ENCODE measurements at regions not wholly inside any gene's neighbourhood (a gene's known extent, or its start where the extent isn't known, plus 50 kb on each side); places are given as distances from the start of the nearest gene placed in this dataset.
A peak's percentile ranks its signal among the peaks of the same experiment; 100 is the strongest.

DNA sequence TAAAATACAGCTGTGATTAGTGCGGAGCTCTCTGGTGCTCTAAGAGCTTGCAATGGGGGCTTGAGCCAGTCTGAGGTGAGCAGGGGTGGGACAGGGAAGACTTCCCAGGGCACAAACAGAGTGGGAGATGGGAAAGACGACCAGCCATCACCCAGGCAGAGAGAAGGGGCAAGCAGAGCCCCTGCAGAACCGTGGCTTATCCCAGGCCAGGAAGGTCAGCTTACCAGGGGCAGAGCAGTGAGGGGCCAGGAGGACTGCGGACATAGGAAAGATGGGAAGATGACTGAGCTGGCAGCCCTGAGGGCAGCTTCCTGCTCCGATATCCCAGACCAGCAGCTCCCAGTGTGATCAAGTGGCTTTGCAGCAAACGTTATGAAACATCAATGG, 55.4 kb upstream of the IFFO2 start:
- WGBS (ENCODE audit: missing lambda C conversion rate): 19% methylated on average over 6 of the region's 6 CpGs
- peak overlapping the region; percentile 69 for H3K4me2 ChIP-seq
- no peak for FAIRE-seq
- peaks cover 73% of the 10 kb centered on the region for H3K4me1 ChIP-seq
- TF ChIP-seq GATA3 (IDR thresholded peaks at IDR 0.05; ENCODE audit: borderline replicate concordance) (no peak), HOXB13 (CRISPR knock-in tag; IDR thresholded peaks at IDR 0.05; ENCODE audit: low read depth) (no peak)
- TF ChIP-seq, protein P1, sequence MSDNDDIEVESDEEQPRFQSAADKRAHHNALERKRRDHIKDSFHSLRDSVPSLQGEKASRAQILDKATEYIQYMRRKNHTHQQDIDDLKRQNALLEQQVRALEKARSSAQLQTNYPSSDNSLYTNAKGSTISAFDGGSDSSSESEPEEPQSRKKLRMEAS (IDR thresholded peaks at IDR 0.05): 0 out of 2 replicates have a peak, but pooled peaks have one; percentile 3
- no peak for DNase-seq (ENCODE audit: low read depth in 1 of 2, low spot score in 1 of 2)
- peak overlapping the region; percentile 97 to 100 for H3K27ac ChIP-seq
- no peaks in the 10 kb centered on the region for H3K9me3 ChIP-seq
- POLR2A ChIA-PET: interaction anchor here (0.5 to 1.6 kb wide), 4 partner anchors 41 to 76 kb away, joined by 3 to 4 read pairs (median 3); no protein-coding TSS in a partner anchor
- CTCF ChIA-PET: interaction anchor here (0.6 to 4.7 kb wide), 30 partner anchors 11 to 455 kb away, joined by 3 to 37 read pairs (median 4); partner anchors contain the start of gene IFFO2
- no peak overlapping the region for H3K4me3 ChIP-seq
- ATAC-seq: peak; percentile 1; a peak in 2 of 6 replicates

DNA sequence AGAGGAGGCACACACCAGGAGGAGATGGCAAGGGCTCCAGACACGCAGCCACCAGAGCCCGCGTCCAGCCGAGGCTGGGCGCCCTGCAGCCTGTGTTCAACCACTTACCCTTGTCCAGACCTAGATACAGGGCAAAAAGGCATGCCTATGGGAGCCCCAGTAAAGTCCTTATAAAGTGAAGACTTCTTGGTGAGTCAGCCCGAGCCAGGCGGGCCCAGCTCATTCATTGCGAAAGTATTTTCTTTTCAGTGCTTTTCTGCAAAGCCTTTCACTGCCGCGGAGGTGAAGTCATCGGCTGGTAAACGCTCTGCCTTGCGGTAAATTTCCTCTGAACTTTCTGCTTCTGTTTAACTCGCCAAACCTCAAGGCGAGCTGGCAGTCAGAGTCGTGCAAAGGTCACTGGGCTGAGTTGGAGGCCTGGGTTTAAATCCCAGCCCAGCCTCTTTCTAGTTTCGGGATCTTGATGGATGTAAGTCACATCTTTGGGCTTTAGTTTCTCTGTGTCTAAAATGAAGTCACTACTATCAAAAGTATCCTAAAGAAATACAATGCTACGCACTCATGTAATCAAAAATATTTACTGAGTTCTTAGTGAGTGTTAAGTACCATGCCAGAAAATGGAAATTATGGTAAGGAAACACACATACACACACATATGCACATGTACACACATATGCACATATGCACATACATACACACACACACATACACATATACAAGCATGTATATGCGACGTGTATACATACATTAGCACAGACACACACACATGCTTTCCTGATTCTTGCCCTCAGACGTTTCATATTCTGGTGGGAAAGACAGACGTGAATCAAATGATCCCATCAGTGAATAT, 54.7 kb upstream of the IFFO2 start:
- 6% methylated on average over 21 of the region's 22 CpGs for WGBS (ENCODE audit: missing lambda C conversion rate)
- peak overlapping the region; percentile 97 to 100 for H3K27ac ChIP-seq
- ATAC-seq: peak; percentile 69 to 82
- peak; percentile 69 to 96 for DNase-seq (ENCODE audit: low read depth in 1 of 2, low spot score in 1 of 2)
- H3K4me3 ChIP-seq: 0 out of 3 replicates have a peak overlapping the region, but pooled peaks have one; percentile 11
- peaks cover 80% of the 10 kb centered on the region for H3K4me1 ChIP-seq
- H3K4me2 ChIP-seq: peak overlapping the region; percentile 69
- FAIRE-seq: peak; percentile 91
- CTCF ChIA-PET: interaction anchor here (1.0 to 4.7 kb wide), 21 partner anchors 11 to 230 kb away, joined by 3 to 37 read pairs (median 4); partner anchors contain the start of gene IFFO2
- POLR2A ChIA-PET: interaction anchor here (0.5 to 1.6 kb wide), 5 partner anchors 41 to 76 kb away, joined by 3 to 4 read pairs (median 3); partner anchors contain the start of gene IFFO2
- no peaks in the 10 kb centered on the region for H3K9me3 ChIP-seq
- no peak for TF ChIP-seq SREBF2 (IDR thresholded peaks at IDR 0.05)
- TF ChIP-seq KDM1A (IDR thresholded peaks at IDR 0.05; ENCODE audit: low read depth): no peak
- TF ChIP-seq TFCP2L1 (CRISPR knock-in tag; IDR thresholded peaks at IDR 0.05): no peak
- no peak for TF ChIP-seq KDM5A (IDR thresholded peaks at IDR 0.05)
- no peak for TF ChIP-seq ZFP36 (IDR thresholded peaks at IDR 0.05; ENCODE audit: borderline replicate concordance, partially characterized antibody)
- peak; percentile 48; the same call in 1 of the 2 replicates for TF ChIP-seq HES2 (IDR thresholded peaks at IDR 0.05)
- TF ChIP-seq RARB (CRISPR knock-in tag; IDR thresholded peaks at IDR 0.05): no peak
- peak; percentile 3 for TF ChIP-seq MAFK (IDR thresholded peaks at IDR 0.05; ENCODE audit: partially characterized antibody)
- peak; percentile 77 to 87; a peak in 4 of 5 replicates for TF ChIP-seq EP300 (IDR thresholded peaks at IDR 0.05)
- no peak for TF ChIP-seq NR3C1 (IDR thresholded peaks at IDR 0.05)
- no peak for TF ChIP-seq RFX5 (IDR thresholded peaks at IDR 0.05)
- TF ChIP-seq FOSL2 (IDR thresholded peaks at IDR 0.05): peak; percentile 78
- TF ChIP-seq FOSL2 (CRISPR knock-in tag; IDR thresholded peaks at IDR 0.05): peak; percentile 91
- TF ChIP-seq HOXA7 (CRISPR knock-in tag; IDR thresholded peaks at IDR 0.05): 0 out of 2 replicates have a peak, but pooled peaks have one; percentile 8
- no peak for TF ChIP-seq REST (IDR thresholded peaks at IDR 0.05)
- TF ChIP-seq JUN (IDR thresholded peaks at IDR 0.05): peak; percentile 85 to 90; a peak in 4 of 5 replicates
- TF ChIP-seq GATA3 (IDR thresholded peaks at IDR 0.05; ENCODE audit: borderline replicate concordance): peak; percentile 88; the same call in 1 of the 2 replicates
- TF ChIP-seq BHLHE40 (IDR thresholded peaks at IDR 0.05; ENCODE audit: low read depth, low read length): no peak
- no peak for TF ChIP-seq RCOR1 (IDR thresholded peaks at IDR 0.05; ENCODE audit: low read depth, low read length)
- peak; percentile 2 to 55; a peak in 4 of 5 replicates for TF ChIP-seq RAD21 (conservative IDR thresholded peaks at IDR 0.05 in 1 of 2, IDR thresholded peaks at IDR 0.05 in 1 of 2)
- no peak for TF ChIP-seq PHF8 (IDR thresholded peaks at IDR 0.05; ENCODE audit: borderline replicate concordance, low read depth)
- peak; percentile 89 for TF ChIP-seq JUNB (IDR thresholded peaks at IDR 0.05)
- peak; percentile 53; the same call in 1 of the 3 replicates for TF ChIP-seq BCL3 (IDR thresholded peaks at IDR 0.05)
- no peak for TF ChIP-seq PBX3 (IDR thresholded peaks at IDR 0.05)
- TF ChIP-seq FOXS1 (CRISPR knock-in tag; IDR thresholded peaks at IDR 0.05): no peak
- no peak for TF ChIP-seq ZC3H11A (IDR thresholded peaks at IDR 0.05)
- no peak for TF ChIP-seq CHD2 (IDR thresholded peaks at IDR 0.05; ENCODE audit: low read length, partially characterized antibody)
- TF ChIP-seq CEBPB (IDR thresholded peaks at IDR 0.05): peak; percentile 85 to 94
- TF ChIP-seq HOXB13 (CRISPR knock-in tag; IDR thresholded peaks at IDR 0.05; ENCODE audit: low read depth): no peak
- TF ChIP-seq TP53 (CRISPR knock-in tag; IDR thresholded peaks at IDR 0.05): no peak
- TF ChIP-seq POLR2A (IDR thresholded peaks at IDR 0.05; ENCODE audit: low read length): peak; percentile 33; the same call in 1 of the 2 replicates
